GM23338 (cell line): ENCODE measurements at regions not wholly inside any gene's neighbourhood (a gene's known extent, or its start where the extent isn't known, plus 50 kb on each side); places are given as distances from the start of the nearest gene placed in this dataset.

Source experiments
- ATAC-seq: fragments of 200-7000 bp; cut with Tn5 transposase; 3 replicates; pipeline ENCODE4 v1.9.1; 2020
- DNase-seq: peaks from one replicate; pipeline ENCODE4 v3.0.0-alpha.2; 2015; ENCODE audit warnings: low spot score
- H2AFZ ChIP-seq: fragments of 200-600 bp; sonication (generic); 2 replicates; pipeline ENCODE4 v1.8.0; 2016; ENCODE audit warnings: antibody characterized with exemption, mild to moderate bottlenecking, moderate library complexity
- H3F3A ChIP-seq: fragments of 200-600 bp; sonication (generic); replicated peaks from 2 replicates; pipeline ENCODE4 v1.8.0; 2017; ENCODE audit warnings: antibody characterized with exemption, mixed run types, low read depth
- H3K27ac ChIP-seq: fragments of 200-600 bp; sonication (generic); 2 replicates; pipeline ENCODE4 v1.6.1; 2016; ENCODE audit warnings: low read depth
- H3K27me3 ChIP-seq: fragments of 200-600 bp; sonication (generic); 2 replicates; pipeline ENCODE4 v1.8.0; 2016; ENCODE audit warnings: mild to moderate bottlenecking, mixed run types, moderate library complexity; ENCODE audit not compliant: insufficient read depth
- H3K36me3 ChIP-seq: fragments of 200-600 bp; sonication (generic); 2 replicates; pipeline ENCODE4 v1.8.0; 2016; ENCODE audit warnings: mild to moderate bottlenecking; ENCODE audit not compliant: insufficient read depth
- H3K4me1 ChIP-seq: fragments of 200-600 bp; sonication (generic); 2 replicates; pipeline ENCODE4 v1.8.0; 2016; ENCODE audit warnings: mild to moderate bottlenecking, moderate library complexity; ENCODE audit not compliant: insufficient read depth
- H3K4me2 ChIP-seq: fragments of 200-600 bp; sonication (generic); 2 replicates; pipeline ENCODE4 v1.7.1; 2017; ENCODE audit warnings: mixed run types
- H3K4me3 ChIP-seq: fragments of 200-600 bp; sonication (generic); 2 replicates; pipeline ENCODE4 v1.6.1; 2016; ENCODE audit warnings: mixed run types
- H3K79me2 ChIP-seq: fragments of 200-600 bp; sonication (generic); replicated peaks from 2 replicates; pipeline ENCODE4 v1.8.0; 2017; ENCODE audit warnings: mild to moderate bottlenecking; ENCODE audit not compliant: insufficient read depth
- H3K9me2 ChIP-seq: fragments of 200-600 bp; sonication (generic); 2 replicates; pipeline ENCODE4 v1.8.0; 2017; ENCODE audit not compliant: insufficient read depth
- H4K20me1 ChIP-seq: fragments of 200-600 bp; sonication (generic); replicated peaks from 2 replicates; pipeline ENCODE4 v1.8.0; 2017; ENCODE audit warnings: mild to moderate bottlenecking; ENCODE audit not compliant: insufficient read depth
- H3K27ac Mint-ChIP-seq: 2 replicates; pipeline ENCODE4 v1.8.0; 2020; ENCODE audit warnings: inconsistent platforms, mild to moderate bottlenecking, moderate library complexity, mixed read lengths
- H3K27me3 Mint-ChIP-seq: 3 replicates; pipeline ENCODE4 v1.8.0; 2022; ENCODE audit warnings: low read depth, mild to moderate bottlenecking, moderate library complexity, mixed read lengths, inconsistent platforms; ENCODE audit not compliant: insufficient read depth, poor library complexity
- H3K36me3 Mint-ChIP-seq: 3 replicates; pipeline ENCODE4 v1.8.0; 2021; ENCODE audit warnings: low read depth, mild to moderate bottlenecking, inconsistent platforms, moderate library complexity, mixed read lengths
- H3K4me1 Mint-ChIP-seq: 3 replicates; pipeline ENCODE4 v1.8.0; 2020; ENCODE audit warnings: mild to moderate bottlenecking, inconsistent platforms, mixed read lengths
- H3K4me3 Mint-ChIP-seq: 3 replicates; pipeline ENCODE4 v1.8.0; 2021; ENCODE audit warnings: moderate library complexity, mild to moderate bottlenecking, inconsistent platforms, mixed read lengths
- H3K9me3 Mint-ChIP-seq: 3 replicates; pipeline ENCODE4 v1.8.0; 2020; ENCODE audit warnings: moderate library complexity, mild to moderate bottlenecking, inconsistent platforms, mixed read lengths
- CREB1 ChIP-seq: fragments of 250-450 bp; sonication (Bioruptor Pico); IDR thresholded peaks from 2 replicates; pipeline ENCODE4 v1.5.0; 2020; ENCODE audit warnings: low read depth, mild to moderate bottlenecking, moderate library complexity
- CTCF ChIP-seq, 2 experiments: fragments of 200-600 bp in 1 of 2; sonication (generic) in 1 of 2; conservative IDR thresholded peaks; 2 replicates each; pipeline versions ENCODE4 v1.5.1 to v1.6.1; 2016 to 2017; ENCODE audit warnings: antibody characterized with exemption in 2 of 2, low read depth in 2 of 2, mild to moderate bottlenecking in 2 of 2, moderate library complexity in 1 of 2
- ETS1 ChIP-seq: IDR thresholded peaks from 2 replicates; pipeline ENCODE4 v1.6.1; 2016; ENCODE audit warnings: antibody characterized with exemption
- EZH2 ChIP-seq: fragments of 200-600 bp; sonication (generic); IDR thresholded peaks from one replicate; pipeline ENCODE4 v1.8.0; 2017; ENCODE audit warnings: antibody characterized with exemption, mild to moderate bottlenecking, low read depth; ENCODE audit not compliant: unreplicated experiment
- EZH2phosphoT487 ChIP-seq: fragments of 200-600 bp; sonication (generic); IDR thresholded peaks from one replicate; pipeline ENCODE4 v1.8.1; 2018; ENCODE audit warnings: antibody characterized with exemption; ENCODE audit not compliant: unreplicated experiment
- JUNB ChIP-seq: IDR thresholded peaks from one replicate; pipeline ENCODE4 v1.6.1; 2016; ENCODE audit warnings: antibody characterized with exemption; ENCODE audit not compliant: unreplicated experiment
- NANOG ChIP-seq: IDR thresholded peaks from 2 replicates; pipeline ENCODE4 v1.6.1; 2016; ENCODE audit warnings: antibody characterized with exemption, borderline replicate concordance
- POLR2AphosphoS5 ChIP-seq: IDR thresholded peaks from 2 replicates; pipeline ENCODE4 v1.6.1; 2016; ENCODE audit warnings: antibody characterized with exemption, low read depth
- REST ChIP-seq: IDR thresholded peaks from one replicate; pipeline ENCODE4 v1.6.1; 2018; ENCODE audit warnings: antibody characterized with exemption; ENCODE audit not compliant: unreplicated experiment
- STAT1 ChIP-seq: IDR thresholded peaks from one replicate; pipeline ENCODE4 v1.6.1; 2016; ENCODE audit warnings: antibody characterized with exemption; ENCODE audit not compliant: unreplicated experiment
- ZNF114 ChIP-seq: fragments of 250-450 bp; sonication (Bioruptor Pico); IDR thresholded peaks from 2 replicates; pipeline ENCODE4 v1.5.0; 2020; ENCODE audit warnings: mild to moderate bottlenecking, moderate library complexity
- ZNF331 ChIP-seq: fragments of 250-450 bp; sonication (Bioruptor Pico); IDR thresholded peaks from 2 replicates; pipeline ENCODE4 v1.5.0; 2020; ENCODE audit warnings: low read depth, mild to moderate bottlenecking, moderate library complexity
- ZNF462 ChIP-seq: fragments of 250-450 bp; sonication (Bioruptor Pico); IDR thresholded peaks from 2 replicates; pipeline ENCODE4 v1.5.0; 2020; ENCODE audit warnings: mild to moderate bottlenecking, moderate library complexity

GRCh38 chr12:83850531-83850930 is 1062.1 kb downstream of the SLC6A15 start:
- TF ChIP-seq ZNF114 (CRISPR knock-in tag) (no peak), STAT1 (no peak), ZNF331 (CRISPR knock-in tag) (no peak), EZH2 (no peak), JUNB (no peak), NANOG (no peak), ZNF462 (no peak), CREB1 (CRISPR knock-in tag) (no peak), ETS1 (no peak), REST (no peak), CTCF (conservative IDR thresholded peaks at IDR 0.05; ENCODE audit: low read depth in 2 of 2) (no peak), POLR2AphosphoS5 (no peak), EZH2phosphoT487 (no peak)
- Histone ChIP-seq H2AFZ (no peak overlapping the region), H3K36me3 (no peaks in the 10 kb centered on the region), H3K27me3 (no peaks in the 10 kb centered on the region), H3K9me2 (0 out of 2 replicates have a peak, but pooled peaks cover 16% of the 10 kb centered on the region), H4K20me1 (no peaks in the 10 kb centered on the region), H3F3A (no peaks in the 10 kb centered on the region), H3K79me2 (no peaks in the 10 kb centered on the region), H3K27ac (no peak overlapping the region), H3K4me1 (no peaks in the 10 kb centered on the region), H3K4me2 (no peak overlapping the region), H3K4me3 (no peak overlapping the region)
- Mint-ChIP-seq H3K4me1 (peaks cover 3% of the 10 kb centered on the region; the same call in 2 of the 3 replicates), H3K27ac (no peak overlapping the region), H3K4me3 (no peak overlapping the region), H3K27me3 (no peaks in the 10 kb centered on the region), H3K36me3 (peaks cover 9% of the 10 kb centered on the region; the same call in 1 of the 3 replicates), H3K9me3 (peaks cover 11% of the 10 kb centered on the region; the same call in 2 of the 3 replicates)
- ATAC-seq (no peak), DNase-seq (no peak)
